GM21825 (cell line): ENCODE measurements at regions not wholly inside any gene's neighbourhood (a gene's known extent, or its start where the extent isn't known, plus 50 kb on each side); places are given as distances from the start of the nearest gene placed in this dataset.
"Not testable (repeated sequence)": the region's sequence is repeated elsewhere in the genome, so short reads cannot be mapped to it uniquely, and the experiment has no call there.

ENCODE experiments used
- ATAC-seq: cut with Tn5 transposase; IDR thresholded peaks from one replicate; pipeline ENCODE4 v1.9.1; 2021; ENCODE audit warnings: mild to moderate bottlenecking, moderate library complexity; ENCODE audit not compliant: unreplicated experiment

- ATAC-seq = no peak
Measured at GRCh38 chr11:23903044-23903704, 593.7 kb upstream of the LUZP2 start.

- no peak for ATAC-seq
Measured at GRCh38 chr11:23919455-23919854, 577.4 kb upstream of the LUZP2 start.

DNA sequence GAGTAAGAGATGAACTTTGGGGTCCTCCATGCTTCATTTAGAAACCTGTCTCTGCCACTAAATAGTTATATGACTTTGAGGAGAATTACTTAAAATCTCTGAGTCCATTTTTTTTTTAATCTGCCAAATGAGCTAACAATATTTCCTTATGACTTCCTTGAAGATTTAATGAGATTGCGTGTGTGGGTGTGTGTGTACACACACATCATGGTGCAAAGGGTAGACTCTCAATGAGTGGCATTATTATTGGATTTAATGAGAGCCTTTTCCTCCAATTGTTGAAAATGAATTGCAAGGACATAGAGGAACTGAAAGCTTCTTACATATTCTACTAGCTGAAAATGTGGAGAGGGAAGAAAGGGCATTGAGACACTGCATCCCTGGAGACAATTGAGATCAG, 573.5 kb upstream of the LUZP2 start:
- ATAC-seq = no peak

- no peak for ATAC-seq
Measured at GRCh38 chr11:23924226-23924625, 572.6 kb upstream of the LUZP2 start.

DNA sequence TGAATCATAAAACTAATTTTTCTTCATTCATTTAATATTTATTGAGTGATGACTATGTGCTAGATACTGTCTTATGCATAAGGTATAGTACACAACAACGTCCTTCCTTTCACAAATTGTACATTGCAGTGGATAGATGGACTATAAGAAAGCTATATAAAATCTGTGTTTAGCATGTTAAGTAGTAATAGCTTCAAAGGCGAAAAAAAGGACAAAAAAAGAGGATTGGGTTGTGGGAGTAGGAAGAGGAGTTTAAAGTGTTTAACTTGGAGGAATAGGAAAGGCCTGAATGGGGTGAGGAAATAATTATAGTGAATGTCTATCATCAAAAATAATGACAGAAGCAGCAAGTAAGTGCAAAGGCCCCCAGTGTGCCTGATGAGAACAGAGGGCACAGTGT, 565.4 kb upstream of the LUZP2 start:
- ATAC-seq = no peak

GRCh38 chr11:23932485-23932898, 564.4 kb upstream of the LUZP2 start:
- ATAC-seq = no peak

- ATAC-seq = no peak
Measured at GRCh38 chr11:23933721-23934120, 563.1 kb upstream of the LUZP2 start.

- ATAC-seq = not testable (repeated sequence)
Measured at GRCh38 chr11:23934671-23935270, 562.1 kb upstream of the LUZP2 start.

DNA sequence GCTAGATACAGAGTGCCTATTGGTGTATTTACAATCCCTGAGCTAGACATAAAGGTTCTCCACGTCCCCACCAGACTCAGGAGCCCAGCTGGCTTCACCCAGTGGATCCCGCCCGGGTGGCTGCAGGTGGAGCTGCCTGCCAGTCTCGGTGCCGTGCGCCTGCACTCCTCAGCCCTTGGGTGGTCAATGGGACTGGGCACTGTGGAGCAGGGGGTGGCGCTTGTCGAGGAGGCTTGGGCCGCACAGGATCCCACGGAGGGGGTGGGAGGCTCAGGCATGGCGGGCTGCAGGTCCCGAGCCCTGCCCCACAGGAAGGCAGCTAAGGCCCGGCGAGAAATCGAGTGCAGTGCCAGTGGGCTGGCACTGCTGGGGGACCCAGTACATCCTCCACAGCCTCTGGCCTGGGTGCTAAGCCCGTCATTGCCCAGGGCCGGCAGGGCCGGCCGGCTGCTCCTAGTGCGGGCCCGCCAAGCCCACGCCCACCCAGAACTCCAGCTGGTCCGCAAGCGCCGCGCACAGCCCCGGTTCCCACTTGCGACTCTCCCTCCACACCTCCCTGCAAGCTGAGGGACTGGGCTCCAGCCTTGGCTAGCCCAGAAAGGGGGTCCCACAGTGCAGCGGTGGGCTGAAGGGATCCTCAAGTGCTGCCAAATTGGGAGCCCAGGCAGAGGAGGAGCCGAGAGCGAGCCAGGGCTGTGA, 554.6 kb upstream of the LUZP2 start:
- ATAC-seq = not testable (repeated sequence)

GRCh38 chr11:23944923-23945322, 551.9 kb upstream of the LUZP2 start:
- no peak for ATAC-seq

- no peak for ATAC-seq
Measured at GRCh38 chr11:23947883-23948282, 549.0 kb upstream of the LUZP2 start.

DNA sequence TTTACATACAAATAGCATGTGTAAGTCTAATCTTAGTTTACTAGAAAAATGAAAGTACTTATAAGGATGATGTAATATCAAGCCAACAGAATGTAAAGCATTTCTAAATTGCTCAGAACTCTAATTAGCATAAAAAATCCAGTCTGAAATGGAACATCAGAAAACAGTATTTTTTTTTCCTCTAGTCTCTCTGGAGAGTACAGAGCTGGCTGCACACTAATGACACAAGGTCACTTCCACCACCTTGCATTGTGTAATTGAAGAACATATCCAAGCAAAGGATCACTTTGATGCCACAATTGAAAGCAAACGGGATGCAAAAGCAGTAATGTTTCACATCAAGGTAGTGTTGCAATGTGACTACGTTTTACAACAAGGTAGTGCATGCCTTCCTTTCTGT, 548.0 kb upstream of the LUZP2 start:
- no peak for ATAC-seq

DNA sequence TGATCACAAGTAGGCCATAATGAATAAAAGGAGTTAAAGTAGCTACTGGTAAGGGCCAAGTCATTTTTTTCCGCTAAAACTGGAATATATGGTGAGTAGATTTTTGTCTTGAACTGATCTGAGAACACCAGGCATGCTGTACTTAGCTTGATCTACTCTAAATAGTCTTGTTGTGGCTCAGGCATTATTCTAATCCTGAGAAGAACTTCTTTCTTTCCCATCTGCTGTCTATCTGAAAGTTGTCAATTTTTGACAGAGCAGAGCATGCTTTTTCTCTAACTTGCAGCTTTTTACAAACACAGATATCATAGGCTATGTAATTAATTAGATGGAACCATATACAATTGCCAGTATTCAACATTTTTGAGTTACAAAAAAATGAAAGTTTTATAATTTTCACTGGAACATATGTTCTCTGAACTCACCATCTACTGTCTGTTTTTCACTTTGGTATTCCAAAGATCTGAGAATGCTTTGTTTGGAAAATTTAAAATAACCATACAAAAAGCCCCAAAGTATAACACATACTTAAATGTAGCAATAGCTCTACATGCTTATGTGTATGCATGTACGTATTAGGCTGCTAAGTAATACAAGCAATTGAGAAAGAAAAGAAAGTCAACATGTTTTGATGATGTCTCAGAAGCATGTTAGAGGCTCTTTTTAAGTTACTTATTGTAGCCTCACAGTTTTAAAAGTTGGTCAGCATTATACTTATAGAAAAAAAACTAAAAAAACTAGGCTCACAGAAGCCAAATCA, 542.7 kb upstream of the LUZP2 start:
- ATAC-seq = no peak

- no peak for ATAC-seq
Measured at GRCh38 chr11:23954730-23955129, 542.1 kb upstream of the LUZP2 start.

DNA sequence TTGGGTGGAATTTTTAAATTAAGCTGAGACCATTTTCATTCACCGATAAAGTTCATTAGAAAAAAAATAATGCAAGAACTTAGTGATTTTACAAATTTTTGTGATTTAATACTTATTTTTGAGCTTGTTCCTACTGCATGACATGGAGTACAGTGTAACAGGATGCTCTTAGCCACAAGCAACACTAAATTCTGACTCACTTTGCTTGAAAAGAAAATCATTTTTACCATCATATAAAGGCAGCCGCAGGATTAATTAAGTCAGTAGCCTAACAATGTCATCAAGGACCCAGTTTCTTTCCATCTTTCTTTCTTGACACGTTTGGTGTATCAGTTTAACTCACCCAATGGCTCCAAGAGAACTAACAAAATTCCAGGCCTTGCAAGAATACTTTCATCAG, 540.3 kb upstream of the LUZP2 start:
- no peak for ATAC-seq

DNA sequence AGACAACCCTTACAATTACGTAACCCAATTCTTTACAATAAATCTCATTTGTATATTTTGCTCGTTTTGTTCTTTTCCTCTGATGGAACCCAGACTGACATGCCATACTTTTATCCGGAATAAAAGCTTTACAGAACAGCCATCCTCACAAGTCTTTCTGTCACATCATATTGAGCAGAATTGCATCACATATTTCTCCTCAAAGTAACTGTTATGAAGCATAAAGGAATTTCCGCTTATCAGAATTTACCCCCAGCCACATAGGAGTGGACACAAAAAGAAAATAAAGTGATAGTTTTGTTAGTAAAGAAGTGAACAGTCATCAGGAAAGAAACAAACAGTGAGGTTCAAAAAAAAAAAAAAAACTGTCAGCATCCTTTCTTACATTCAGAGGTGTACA, 539.5 kb upstream of the LUZP2 start:
- ATAC-seq = no peak

GRCh38 chr11:23959462-23959861, 537.4 kb upstream of the LUZP2 start:
- no peak for ATAC-seq

- ATAC-seq = no peak
Measured at GRCh38 chr11:23961503-23962338, 535.1 kb upstream of the LUZP2 start.

- ATAC-seq = no peak
Measured at GRCh38 chr11:23973244-23973643, 523.6 kb upstream of the LUZP2 start.

GRCh38 chr11:23974051-23974450, 522.8 kb upstream of the LUZP2 start:
- ATAC-seq = no peak

DNA sequence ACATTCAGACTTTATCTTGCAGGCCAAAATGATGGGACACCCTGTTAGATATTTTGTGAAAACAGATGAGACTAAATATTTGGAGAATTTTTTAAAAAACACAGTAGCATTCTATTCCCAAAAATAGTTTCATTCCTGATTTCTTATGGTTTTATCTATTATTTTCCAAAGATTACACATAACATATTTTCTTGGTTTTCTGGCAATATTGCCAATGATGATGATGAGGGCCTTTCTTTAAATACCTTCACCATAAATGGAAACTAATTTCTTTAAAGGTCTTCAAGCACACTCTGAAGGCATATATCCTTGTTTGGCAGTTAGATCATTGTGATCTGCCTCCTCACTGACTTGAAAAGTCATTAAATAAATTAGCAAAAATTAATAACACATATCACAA, 522.3 kb upstream of the LUZP2 start:
- no peak for ATAC-seq
